ENCODE measurements at regions not wholly inside any gene's neighbourhood (a gene's known extent, or its start where the extent isn't known, plus 50 kb on each side); places are given as distances from the start of the nearest gene placed in this dataset.
"Not testable (repeated sequence)": the region's sequence is repeated elsewhere in the genome, so short reads cannot be mapped to it uniquely, and the experiment has no call there.

DNA sequence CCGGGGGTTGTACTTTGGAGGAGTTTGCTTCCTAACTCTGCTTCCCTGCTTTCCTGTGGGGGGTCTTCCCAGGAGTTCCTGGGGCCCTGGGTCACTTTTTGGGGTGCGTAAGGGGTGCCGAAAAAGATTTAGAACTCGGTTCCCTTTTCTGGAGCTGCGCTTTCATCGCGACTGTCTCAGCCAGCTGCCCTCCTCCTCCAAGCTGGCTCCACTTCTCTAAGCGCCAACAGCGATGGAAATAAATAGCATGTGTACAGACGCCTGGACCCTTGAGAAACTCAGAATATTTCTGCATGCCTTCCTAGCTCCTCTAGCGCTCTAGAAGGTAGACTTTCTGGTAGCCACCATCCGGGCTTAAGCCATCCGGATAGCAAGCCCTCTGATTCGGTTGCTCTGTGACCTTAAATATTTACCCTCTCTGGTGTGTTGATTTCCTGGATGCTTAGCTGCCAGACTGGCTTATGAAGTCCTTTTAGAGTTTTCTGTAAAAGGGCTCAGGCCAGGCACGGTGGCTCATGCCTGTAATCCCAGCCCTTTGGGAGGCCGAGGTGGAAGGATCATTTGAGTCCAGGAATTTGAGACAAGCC is 71.7 kb downstream of the SPDYE17 start:
- TF ChIP-seq, protein P1, sequence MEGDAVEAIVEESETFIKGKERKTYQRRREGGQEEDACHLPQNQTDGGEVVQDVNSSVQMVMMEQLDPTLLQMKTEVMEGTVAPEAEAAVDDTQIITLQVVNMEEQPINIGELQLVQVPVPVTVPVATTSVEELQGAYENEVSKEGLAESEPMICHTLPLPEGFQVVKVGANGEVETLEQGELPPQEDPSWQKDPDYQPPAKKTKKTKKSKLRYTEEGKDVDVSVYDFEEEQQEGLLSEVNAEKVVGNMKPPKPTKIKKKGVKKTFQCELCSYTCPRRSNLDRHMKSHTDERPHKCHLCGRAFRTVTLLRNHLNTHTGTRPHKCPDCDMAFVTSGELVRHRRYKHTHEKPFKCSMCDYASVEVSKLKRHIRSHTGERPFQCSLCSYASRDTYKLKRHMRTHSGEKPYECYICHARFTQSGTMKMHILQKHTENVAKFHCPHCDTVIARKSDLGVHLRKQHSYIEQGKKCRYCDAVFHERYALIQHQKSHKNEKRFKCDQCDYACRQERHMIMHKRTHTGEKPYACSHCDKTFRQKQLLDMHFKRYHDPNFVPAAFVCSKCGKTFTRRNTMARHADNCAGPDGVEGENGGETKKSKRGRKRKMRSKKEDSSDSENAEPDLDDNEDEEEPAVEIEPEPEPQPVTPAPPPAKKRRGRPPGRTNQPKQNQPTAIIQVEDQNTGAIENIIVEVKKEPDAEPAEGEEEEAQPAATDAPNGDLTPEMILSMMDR (conservative IDR thresholded peaks at IDR 0.05; ENCODE audit: low read length): not testable (repeated sequence)
- not testable (repeated sequence) for TF ChIP-seq EZH2phosphoT487 (IDR thresholded peaks at IDR 0.05; ENCODE audit: borderline replicate concordance, low read depth, low read length)

Measured in OCI-LY7 (cell line).